Choroid plexus epithelial cell (primary cell): ENCODE measurements at regions not wholly inside any gene's neighbourhood (a gene's known extent, or its start where the extent isn't known, plus 50 kb on each side); places are given as distances from the start of the nearest gene placed in this dataset.
"Not testable (repeated sequence)": the region's sequence is repeated elsewhere in the genome, so short reads cannot be mapped to it uniquely, and the experiment has no call there.

Source experiments
- DNase-seq: peaks from one replicate; pipeline ENCODE4 v3.0.0-alpha.2; 2010; ENCODE audit warnings: low read depth
- H3K4me3 ChIP-seq: 2 replicates; pipeline ENCODE4 v1.5.1; 2011; ENCODE audit warnings: low read depth, mild to moderate bottlenecking, control low read depth, low read length, moderate library complexity
- TF ChIP-seq, protein P1 (sequence below): conservative IDR thresholded peaks from 2 replicates; pipeline ENCODE4 v1.5.1; 2011; ENCODE audit warnings: low read depth, mild to moderate bottlenecking, control low read depth, inconsistent platforms, low read length, moderate library complexity

DNA sequence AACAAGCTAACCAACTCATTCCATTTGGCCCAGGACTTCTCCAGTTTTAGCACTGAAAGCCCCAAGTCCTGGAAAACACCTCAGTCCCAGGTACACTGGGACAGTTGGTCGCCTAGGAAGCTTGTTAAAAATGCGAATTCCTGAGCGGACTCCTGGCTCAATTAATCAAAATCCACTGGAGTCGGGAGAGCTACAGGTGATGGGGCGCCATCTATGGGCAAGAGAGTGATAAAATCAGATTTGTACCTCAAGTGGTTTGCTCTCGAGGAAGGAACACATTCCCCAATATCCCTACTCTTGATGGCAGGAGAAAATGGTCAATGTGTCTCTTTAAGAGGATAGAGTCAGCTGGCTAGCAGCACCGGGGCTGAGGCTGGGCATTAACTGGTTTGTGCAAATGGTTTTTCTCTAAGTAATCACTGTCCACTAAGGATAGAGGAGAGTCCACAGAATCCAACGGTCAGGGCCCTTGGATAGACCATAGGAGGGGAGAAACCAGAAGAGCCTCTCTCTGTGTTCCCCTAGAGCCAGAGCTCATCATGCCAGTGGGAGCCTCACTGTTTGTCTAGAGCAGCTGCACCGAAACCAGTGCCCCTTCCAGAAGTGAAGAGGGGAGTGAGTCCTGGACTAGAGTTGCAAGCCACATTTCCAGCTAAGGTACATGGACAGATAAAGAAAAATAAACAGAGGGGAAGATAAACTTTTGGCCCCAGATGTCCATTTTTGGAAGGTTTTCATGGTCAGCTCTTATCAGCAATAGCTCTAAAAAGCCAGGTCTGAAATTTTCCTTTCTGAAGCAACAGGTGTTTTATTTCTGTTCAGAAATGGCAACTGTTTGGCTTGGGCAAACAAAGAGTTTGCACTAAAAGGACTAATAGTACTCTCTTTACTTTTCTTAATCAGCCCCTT, 148.5 kb downstream of the TENT5C start:
- peak; percentile 79 for DNase-seq
- H3K4me3 ChIP-seq: peak overlapping the region; percentile 27
- TF ChIP-seq, protein P1, sequence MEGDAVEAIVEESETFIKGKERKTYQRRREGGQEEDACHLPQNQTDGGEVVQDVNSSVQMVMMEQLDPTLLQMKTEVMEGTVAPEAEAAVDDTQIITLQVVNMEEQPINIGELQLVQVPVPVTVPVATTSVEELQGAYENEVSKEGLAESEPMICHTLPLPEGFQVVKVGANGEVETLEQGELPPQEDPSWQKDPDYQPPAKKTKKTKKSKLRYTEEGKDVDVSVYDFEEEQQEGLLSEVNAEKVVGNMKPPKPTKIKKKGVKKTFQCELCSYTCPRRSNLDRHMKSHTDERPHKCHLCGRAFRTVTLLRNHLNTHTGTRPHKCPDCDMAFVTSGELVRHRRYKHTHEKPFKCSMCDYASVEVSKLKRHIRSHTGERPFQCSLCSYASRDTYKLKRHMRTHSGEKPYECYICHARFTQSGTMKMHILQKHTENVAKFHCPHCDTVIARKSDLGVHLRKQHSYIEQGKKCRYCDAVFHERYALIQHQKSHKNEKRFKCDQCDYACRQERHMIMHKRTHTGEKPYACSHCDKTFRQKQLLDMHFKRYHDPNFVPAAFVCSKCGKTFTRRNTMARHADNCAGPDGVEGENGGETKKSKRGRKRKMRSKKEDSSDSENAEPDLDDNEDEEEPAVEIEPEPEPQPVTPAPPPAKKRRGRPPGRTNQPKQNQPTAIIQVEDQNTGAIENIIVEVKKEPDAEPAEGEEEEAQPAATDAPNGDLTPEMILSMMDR: peak; percentile 87

DNA sequence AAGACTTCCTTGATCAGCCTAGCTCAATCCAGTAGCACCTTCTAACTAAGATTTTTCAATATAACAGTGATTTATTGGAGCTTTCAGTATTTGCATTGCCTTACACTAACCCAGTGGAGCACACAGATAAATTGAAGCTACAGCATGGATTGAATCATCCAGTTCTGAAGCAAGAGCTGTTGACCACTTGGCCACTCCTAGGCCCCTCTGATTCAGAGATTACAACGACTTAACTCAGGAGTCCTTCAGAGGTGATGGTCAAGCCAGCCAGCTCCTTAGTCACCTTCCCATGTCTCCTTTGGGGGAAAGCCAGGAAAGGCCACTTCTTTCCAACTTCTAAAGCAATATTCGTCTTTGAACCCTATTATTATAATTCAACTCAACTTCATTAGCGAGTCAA, 151.8 kb downstream of the TENT5C start:
- H3K4me3 ChIP-seq: no peak overlapping the region
- no peak for DNase-seq
- TF ChIP-seq, protein P1: no peak

DNA sequence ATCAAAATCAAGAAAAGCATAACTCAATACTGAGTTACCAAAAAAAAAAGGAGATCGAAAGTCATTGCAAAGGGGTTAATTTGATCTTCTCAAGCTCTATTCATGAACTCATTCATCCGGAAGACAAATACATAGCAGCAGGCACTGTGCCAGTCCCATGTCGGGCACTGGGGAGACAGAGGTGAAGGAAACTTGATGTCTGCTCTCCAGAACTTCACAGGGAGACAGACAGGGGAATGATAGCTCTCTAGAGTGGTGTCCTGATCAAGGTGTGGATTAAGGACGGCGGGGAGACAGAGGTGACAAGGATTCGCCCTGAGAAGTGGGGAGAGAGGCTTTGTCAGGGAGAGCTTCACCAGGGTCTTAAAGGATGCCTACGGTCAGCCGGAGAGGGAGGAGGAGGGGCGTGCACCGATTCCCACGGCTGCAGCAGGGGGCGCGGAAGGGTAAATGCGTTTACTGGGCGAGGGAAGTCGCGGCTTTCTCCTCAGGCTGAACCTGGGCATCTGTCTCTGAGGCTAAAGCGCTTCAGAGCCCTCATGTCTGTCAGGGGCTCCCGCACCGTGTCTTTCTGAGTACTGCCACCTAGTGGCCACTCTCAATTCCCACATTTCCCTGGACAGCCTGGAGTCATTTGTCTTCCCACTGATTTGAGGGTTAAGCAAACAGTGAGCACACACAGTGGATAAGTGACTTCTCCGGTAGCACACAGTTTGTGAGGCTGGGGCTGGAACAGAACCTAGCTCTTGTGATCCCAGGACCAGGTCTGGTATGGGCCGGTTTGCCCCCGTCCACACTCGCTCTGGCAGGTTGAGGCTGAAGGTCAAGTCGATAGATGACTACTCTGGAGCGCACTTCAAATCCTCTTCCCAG, 152.8 kb downstream of the TENT5C start:
- peak; percentile 88 for DNase-seq
- H3K4me3 ChIP-seq: peak overlapping the region; percentile 66
- TF ChIP-seq, protein P1: peak; percentile 94

DNA sequence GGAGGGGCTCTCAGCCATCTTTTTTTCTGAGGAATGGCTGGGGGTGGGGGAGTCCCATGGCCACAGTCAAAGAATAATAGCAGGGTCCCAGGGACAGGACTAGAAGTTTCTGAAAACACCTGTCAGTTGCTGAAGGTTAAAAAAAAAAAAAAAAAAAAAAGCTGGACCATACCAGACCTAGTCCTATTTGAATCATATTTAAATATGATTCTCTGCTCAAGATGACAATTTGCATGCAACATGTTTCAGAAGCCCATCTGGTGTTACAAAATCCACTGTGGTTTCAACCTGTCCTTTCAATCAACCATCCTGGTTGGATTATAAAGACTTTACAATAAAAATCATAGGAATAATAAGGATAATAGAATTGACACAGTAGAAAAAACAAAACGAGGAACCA, 153.7 kb downstream of the TENT5C start:
- no peak overlapping the region for H3K4me3 ChIP-seq
- TF ChIP-seq, protein P1: no peak
- no peak for DNase-seq

DNA sequence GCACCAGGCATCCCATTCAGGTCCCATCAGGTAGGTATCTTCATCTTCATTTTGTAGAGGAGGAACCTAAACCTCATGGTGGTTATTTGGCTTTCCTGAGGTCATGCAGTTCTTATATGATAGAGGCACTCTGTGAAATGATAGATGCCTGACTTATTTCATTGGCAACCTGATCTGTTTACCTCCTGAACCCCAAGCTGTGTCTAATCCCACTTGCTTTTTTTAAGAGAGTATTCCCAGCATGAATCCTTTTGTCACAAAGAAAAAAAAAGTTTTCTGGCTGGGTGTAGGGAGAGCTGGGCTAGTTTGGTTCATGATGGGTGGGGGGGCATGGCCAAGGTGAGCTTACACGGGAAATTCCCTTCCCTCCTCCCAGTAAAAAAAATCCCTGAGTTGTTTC, 154.2 kb downstream of the TENT5C start:
- no peak overlapping the region for H3K4me3 ChIP-seq
- no peak for DNase-seq
- TF ChIP-seq, protein P1: no peak

DNA sequence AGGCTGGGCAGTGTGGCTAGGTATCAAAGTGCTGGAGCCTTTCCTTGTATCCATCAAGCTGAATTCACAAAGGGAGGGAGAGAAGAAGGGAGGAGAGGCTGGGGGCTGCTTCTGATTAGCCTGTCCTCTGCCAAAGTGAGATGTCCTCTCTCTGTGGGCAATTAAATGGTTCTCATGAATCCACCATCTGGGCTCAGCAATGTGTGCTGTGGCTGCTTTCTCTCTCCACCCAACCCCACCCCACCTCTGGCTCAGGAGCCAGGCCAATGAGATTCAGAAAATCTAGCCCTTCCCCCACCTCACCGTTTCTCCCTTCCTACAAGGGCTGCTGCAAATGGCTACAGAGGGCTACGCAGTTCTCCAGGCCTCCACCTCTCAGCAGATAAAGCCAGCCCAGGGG, 154.6 kb downstream of the TENT5C start:
- no peak for DNase-seq
- TF ChIP-seq, protein P1: no peak

DNA sequence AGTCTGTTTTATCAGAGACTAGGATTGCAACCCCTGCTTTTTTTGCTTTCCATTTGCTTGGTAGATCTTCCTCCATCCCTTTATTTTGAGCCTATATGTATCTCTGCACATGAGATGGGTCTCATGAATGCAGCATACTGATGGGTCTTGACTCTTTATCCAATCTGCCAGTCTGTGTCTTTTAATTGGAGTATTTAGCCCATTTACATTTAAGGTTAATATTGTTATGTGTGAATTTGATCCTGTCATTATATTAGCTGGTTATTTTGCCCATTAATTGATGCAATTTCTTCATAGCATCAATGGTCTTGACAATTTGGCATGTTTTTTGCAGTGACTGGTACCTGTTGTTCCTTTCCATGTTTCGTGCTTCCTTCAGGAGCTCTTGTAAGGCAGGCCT, 161.7 kb downstream of the GDAP2 start:
- DNase-seq, H3K4me3 ChIP-seq: not testable (repeated sequence)

More for the DNA sequence above, 154.6 kb downstream of the TENT5C start:
- no peak overlapping the region for H3K4me3 ChIP-seq
